GM23248 (cell line): ENCODE measurements at regions not wholly inside any gene's neighbourhood (a gene's known extent, or its start where the extent isn't known, plus 50 kb on each side); places are given as distances from the start of the nearest gene placed in this dataset.

Experiments
- DNase-seq: peaks from one replicate; pipeline ENCODE4 v3.0.0-alpha.2; 2015
- H2AFZ ChIP-seq: fragments of 200-600 bp; sonication (generic); 2 replicates; pipeline ENCODE4 v1.6.1; 2016; ENCODE audit warnings: antibody characterized with exemption
- H3F3A ChIP-seq: fragments of 200-600 bp; sonication (generic); 2 replicates; pipeline ENCODE4 v1.6.1; 2016; ENCODE audit warnings: mild to moderate bottlenecking, antibody characterized with exemption, mixed run types; ENCODE audit not compliant: insufficient read depth
- H3K27ac ChIP-seq: fragments of 200-600 bp; sonication (generic); 2 replicates; pipeline ENCODE4 v1.5.1; 2016; ENCODE audit warnings: mild to moderate bottlenecking
- H3K27me3 ChIP-seq: fragments of 200-600 bp; sonication (generic); replicated peaks from 2 replicates; pipeline ENCODE4 v1.6.1; 2016; ENCODE audit warnings: mild to moderate bottlenecking; ENCODE audit not compliant: insufficient read depth
- H3K36me3 ChIP-seq: fragments of 200-600 bp; sonication (generic); 2 replicates; pipeline ENCODE4 v1.6.1; 2016; ENCODE audit warnings: low read depth, mild to moderate bottlenecking
- H3K4me1 ChIP-seq: fragments of 200-600 bp; sonication (generic); 2 replicates; pipeline ENCODE4 v1.6.1; 2016; ENCODE audit warnings: mild to moderate bottlenecking; ENCODE audit not compliant: insufficient read depth
- H3K4me2 ChIP-seq: fragments of 200-600 bp; sonication (generic); one replicate; pipeline ENCODE4 v1.6.1; 2016; ENCODE audit warnings: mild to moderate bottlenecking; ENCODE audit not compliant: unreplicated experiment
- H3K4me3 ChIP-seq: fragments of 200-600 bp; sonication (generic); 2 replicates; pipeline ENCODE4 v1.5.1; 2016; ENCODE audit warnings: mild to moderate bottlenecking
- H3K79me2 ChIP-seq: fragments of 200-600 bp; sonication (generic); 2 replicates; pipeline ENCODE4 v1.6.1; 2016; ENCODE audit warnings: mild to moderate bottlenecking; ENCODE audit not compliant: insufficient read depth
- H3K9ac ChIP-seq: fragments of 200-600 bp; sonication (generic); 2 replicates; pipeline ENCODE4 v1.6.1; 2016; ENCODE audit warnings: mild to moderate bottlenecking
- H3K9me2 ChIP-seq: fragments of 200-600 bp; sonication (generic); 2 replicates; pipeline ENCODE4 v1.6.1; 2016; ENCODE audit warnings: mixed run types, mild to moderate bottlenecking, moderate library complexity; ENCODE audit not compliant: insufficient read depth
- H3K9me3 ChIP-seq: fragments of 200-600 bp; sonication (generic); one replicate; pipeline ENCODE4 v1.6.1; 2017; ENCODE audit warnings: low read depth
- H4K20me1 ChIP-seq: fragments of 200-600 bp; sonication (generic); 2 replicates; pipeline ENCODE4 v1.6.0; 2016; ENCODE audit not compliant: insufficient read depth
- EZH2 ChIP-seq: fragments of 200-600 bp; sonication (generic); IDR thresholded peaks from 2 replicates; pipeline ENCODE4 v1.6.1; 2018; ENCODE audit warnings: antibody characterized with exemption, mild to moderate bottlenecking; ENCODE audit not compliant: insufficient read depth, poor library complexity, severe bottlenecking
- EZH2phosphoT487 ChIP-seq: fragments of 200-600 bp; sonication (generic); IDR thresholded peaks from 2 replicates; pipeline ENCODE4 v1.6.1; 2018; ENCODE audit warnings: antibody characterized with exemption, moderate library complexity, mild to moderate bottlenecking, low read depth; ENCODE audit not compliant: insufficient read depth
- WGBS, 2 experiments: methylation state at CpG; one replicate each; pipeline ENCODE4 v1.1.6; 2015 to 2017; ENCODE audit warnings: low lambda C conversion rate in 2 of 2, low coverage in 1 of 2; ENCODE audit errors: missing lambda C conversion rate in 2 of 2; 5-methylcytosine and 5-hydroxymethylcytosine counted together
- in situ Hi-C: fragments of 300-500 bp; cut with MboI; formaldehyde crosslinking; loops from 2 replicates; pipeline ENCODE4 v1.15.0; 2020

DNA sequence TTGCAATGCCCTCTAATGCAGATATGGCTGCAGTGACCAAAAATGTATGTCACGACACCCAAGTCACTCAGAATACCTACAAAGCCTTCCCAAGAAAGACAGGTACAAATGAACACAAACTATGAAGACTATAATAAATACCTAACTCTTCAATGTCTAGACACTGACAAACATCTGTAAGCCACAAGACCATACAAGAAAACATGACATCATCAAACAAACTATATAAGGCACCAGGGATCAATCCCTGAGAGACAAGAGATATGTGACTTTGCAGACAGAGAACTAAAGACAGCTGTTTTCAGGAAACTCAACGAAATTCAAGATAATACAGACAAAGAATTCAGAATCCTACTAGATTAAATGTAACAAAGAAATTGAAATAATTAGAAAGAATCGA, 603.7 kb downstream of the CDH9 start:
- no peaks in the 10 kb centered on the region for H3K27me3 ChIP-seq
- no peaks in the 10 kb centered on the region for H3K79me2 ChIP-seq
- H3K4me1 ChIP-seq, result no peaks in the 10 kb centered on the region
- H3F3A ChIP-seq, result no peaks in the 10 kb centered on the region
- no peaks in the 10 kb centered on the region for H4K20me1 ChIP-seq
- no peak overlapping the region for H2AFZ ChIP-seq
- TF ChIP-seq EZH2, result no peak
- TF ChIP-seq EZH2phosphoT487, result no peak
- H3K9me3 ChIP-seq, result no peaks in the 10 kb centered on the region
- no peak overlapping the region for H3K9ac ChIP-seq
- DNase-seq, result no peak
- H3K4me2 ChIP-seq, result no peak overlapping the region
- H3K36me3 ChIP-seq, result no peaks in the 10 kb centered on the region
- 21 to 26% methylated on average over 3 of the region's 3 CpGs for WGBS, 2 experiments
- no peaks in the 10 kb centered on the region for H3K9me2 ChIP-seq
- H3K4me3 ChIP-seq, result no peak overlapping the region
- no peak overlapping the region for H3K27ac ChIP-seq
- in situ Hi-C loops, result no loop called here

- TF ChIP-seq EZH2 (no peak), EZH2phosphoT487 (no peak)
Measured at GRCh38 chr5:26432386-26432785, 606.0 kb downstream of the CDH9 start.

DNA sequence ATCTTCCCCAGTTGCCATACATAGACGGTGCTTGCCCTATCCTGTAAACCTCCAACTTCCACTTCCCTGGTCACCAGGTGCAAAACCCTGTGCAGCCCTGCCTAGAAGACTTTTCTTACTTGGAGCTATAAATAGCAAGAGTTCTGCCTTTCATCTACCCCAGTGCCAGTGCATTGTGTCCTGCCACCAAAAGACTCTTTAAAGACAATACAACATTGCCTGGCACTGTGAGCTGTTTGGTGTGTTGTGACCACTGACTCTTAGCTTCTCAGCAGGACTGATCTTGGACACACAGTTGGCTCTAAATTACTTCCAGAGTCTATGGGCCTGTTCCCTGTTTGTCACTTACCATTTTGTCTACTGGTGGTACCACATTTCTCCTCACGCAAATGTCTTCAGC, 608.1 kb downstream of the CDH9 start:
- WGBS, 2 experiments, result 34 to 37% methylated on average over 2 of the region's 2 CpGs

More at GRCh38 chr5:26432386-26432785, 606.0 kb downstream of the CDH9 start:
- H3K9ac ChIP-seq, result no peak overlapping the region
- in situ Hi-C loops, result no loop called here
- no peaks in the 10 kb centered on the region for H3F3A ChIP-seq
- no peaks in the 10 kb centered on the region for H4K20me1 ChIP-seq
- H3K79me2 ChIP-seq, result no peaks in the 10 kb centered on the region
- no peak overlapping the region for H3K27ac ChIP-seq
- no peak overlapping the region for H3K4me2 ChIP-seq
- H3K4me1 ChIP-seq, result no peaks in the 10 kb centered on the region
- no peaks in the 10 kb centered on the region for H3K9me3 ChIP-seq
- H3K27me3 ChIP-seq, result no peaks in the 10 kb centered on the region
- H3K36me3 ChIP-seq, result no peaks in the 10 kb centered on the region
- DNase-seq, result no peak
- no peaks in the 10 kb centered on the region for H3K9me2 ChIP-seq
- H3K4me3 ChIP-seq, result no peak overlapping the region
- H2AFZ ChIP-seq, result no peak overlapping the region

GRCh38 chr5:26427281-26427680, 611.1 kb downstream of the CDH9 start:
- H3F3A ChIP-seq, result no peaks in the 10 kb centered on the region
- WGBS, 2 experiments, result 23 to 28% methylated on average over 2 of the region's 2 CpGs
- DNase-seq, result no peak

More for the DNA sequence above, 608.1 kb downstream of the CDH9 start:
- Histone ChIP-seq H3K4me1 (no peaks in the 10 kb centered on the region), H4K20me1 (no peaks in the 10 kb centered on the region), H3K27ac (no peak overlapping the region), H3K36me3 (no peaks in the 10 kb centered on the region), H3K9me3 (no peaks in the 10 kb centered on the region), H2AFZ (no peak overlapping the region), H3K4me3 (no peak overlapping the region), H3K9me2 (no peaks in the 10 kb centered on the region), H3F3A (no peaks in the 10 kb centered on the region), H3K4me2 (no peak overlapping the region), H3K9ac (no peak overlapping the region), H3K79me2 (no peaks in the 10 kb centered on the region), H3K27me3 (no peaks in the 10 kb centered on the region)
- in situ Hi-C loops, result no loop called here
- DNase-seq, result no peak
- TF ChIP-seq EZH2phosphoT487, result no peak
- TF ChIP-seq EZH2, result no peak

DNA sequence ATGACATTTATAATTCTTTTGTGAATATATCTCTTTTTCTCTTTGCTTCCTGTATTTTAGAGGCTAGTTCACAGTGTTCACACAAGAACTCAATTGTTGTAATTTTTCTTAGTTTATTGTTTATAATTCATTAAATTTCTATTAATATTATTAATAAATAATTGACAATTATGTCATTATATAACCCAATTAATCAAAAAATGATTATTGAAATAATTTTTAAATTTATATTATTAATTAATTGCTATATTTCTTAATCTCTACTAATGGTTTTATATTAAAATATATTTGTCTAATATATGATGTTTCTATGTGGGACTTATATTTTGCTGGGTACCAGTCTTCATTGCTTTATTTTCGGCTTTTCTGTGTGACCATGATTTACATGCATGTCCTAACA, 618.4 kb downstream of the CDH9 start:
- in situ Hi-C loops, result no loop called here
- Histone ChIP-seq H4K20me1 (no peaks in the 10 kb centered on the region), H3K4me1 (no peaks in the 10 kb centered on the region), H3K9me2 (no peaks in the 10 kb centered on the region), H3K27ac (no peak overlapping the region), H3F3A (no peaks in the 10 kb centered on the region), H3K79me2 (no peaks in the 10 kb centered on the region), H3K27me3 (no peaks in the 10 kb centered on the region), H3K9me3 (no peaks in the 10 kb centered on the region), H3K36me3 (no peaks in the 10 kb centered on the region), H3K4me3 (no peak overlapping the region), H3K9ac (no peak overlapping the region), H2AFZ (no peak overlapping the region), H3K4me2 (no peak overlapping the region)
- DNase-seq, result no peak
- WGBS, 2 experiments, result 17% methylated on average over 1 of the region's 1 CpG
- TF ChIP-seq EZH2 (no peak), EZH2phosphoT487 (no peak)

More at GRCh38 chr5:26427281-26427680, 611.1 kb downstream of the CDH9 start:
- H2AFZ ChIP-seq, result no peak overlapping the region
- H3K79me2 ChIP-seq, result no peaks in the 10 kb centered on the region
- H3K4me2 ChIP-seq, result no peak overlapping the region
- H3K27me3 ChIP-seq, result no peaks in the 10 kb centered on the region
- H3K9ac ChIP-seq, result no peak overlapping the region
- no peaks in the 10 kb centered on the region for H3K4me1 ChIP-seq
- no peak overlapping the region for H3K27ac ChIP-seq
- H3K9me2 ChIP-seq, result no peaks in the 10 kb centered on the region
- H3K4me3 ChIP-seq, result no peak overlapping the region
- no peaks in the 10 kb centered on the region for H4K20me1 ChIP-seq
- in situ Hi-C loops, result no loop called here
- no peaks in the 10 kb centered on the region for H3K9me3 ChIP-seq
- TF ChIP-seq EZH2, result no peak
- TF ChIP-seq EZH2phosphoT487, result no peak
- H3K36me3 ChIP-seq, result no peaks in the 10 kb centered on the region
